ENCODE measurements at regions not wholly inside any gene's neighbourhood (a gene's known extent, or its start where the extent isn't known, plus 50 kb on each side); places are given as distances from the start of the nearest gene placed in this dataset.
"Not testable (repeated sequence)": the region's sequence is repeated elsewhere in the genome, so short reads cannot be mapped to it uniquely, and the experiment has no call there.

DNA sequence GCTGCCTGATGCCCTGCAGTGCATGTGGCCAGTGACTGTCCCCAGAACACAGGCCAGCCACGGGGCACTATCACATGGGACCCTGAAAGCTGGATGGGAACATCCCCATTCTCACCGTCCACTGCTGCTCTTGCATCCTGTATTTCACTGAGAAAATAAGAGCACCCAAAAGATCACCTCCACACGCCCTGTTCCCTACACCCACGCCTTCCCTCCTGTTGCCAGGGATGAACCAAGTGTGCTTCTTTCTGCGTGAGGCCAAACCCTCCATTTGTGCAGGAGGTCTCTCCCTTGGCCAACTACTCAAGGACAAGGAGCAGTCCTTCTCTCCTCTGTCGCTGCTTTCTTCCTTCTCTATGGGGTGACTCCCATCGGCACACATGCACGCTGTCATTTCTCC is 118.3 kb downstream of the LRRC37A3 start:
- not testable (repeated sequence) for H3K4me3 ChIP-seq (ENCODE audit: low read length); H3K27me3 ChIP-seq (ENCODE audit: insufficient read depth, low read length); H3K9me3 ChIP-seq (ENCODE audit: insufficient read depth, low read depth, low read length); H3K9ac ChIP-seq (ENCODE audit: low read depth, low read length); H3K4me1 ChIP-seq (ENCODE audit: insufficient read depth, low read length); H3K27ac ChIP-seq (ENCODE audit: low read length); H3K36me3 ChIP-seq (ENCODE audit: insufficient read depth, low read depth, low read length)

GRCh38 chr17:64800361-64800895 is 118.8 kb downstream of the LRRC37A3 start:
- not testable (repeated sequence) for H3K27ac ChIP-seq (ENCODE audit: low read length); H3K36me3 ChIP-seq (ENCODE audit: insufficient read depth, low read depth, low read length); H3K9ac ChIP-seq (ENCODE audit: low read depth, low read length); H3K4me3 ChIP-seq (ENCODE audit: low read length); H3K9me3 ChIP-seq (ENCODE audit: insufficient read depth, low read depth, low read length); H3K4me1 ChIP-seq (ENCODE audit: insufficient read depth, low read length); H3K27me3 ChIP-seq (ENCODE audit: insufficient read depth, low read length)

DNA sequence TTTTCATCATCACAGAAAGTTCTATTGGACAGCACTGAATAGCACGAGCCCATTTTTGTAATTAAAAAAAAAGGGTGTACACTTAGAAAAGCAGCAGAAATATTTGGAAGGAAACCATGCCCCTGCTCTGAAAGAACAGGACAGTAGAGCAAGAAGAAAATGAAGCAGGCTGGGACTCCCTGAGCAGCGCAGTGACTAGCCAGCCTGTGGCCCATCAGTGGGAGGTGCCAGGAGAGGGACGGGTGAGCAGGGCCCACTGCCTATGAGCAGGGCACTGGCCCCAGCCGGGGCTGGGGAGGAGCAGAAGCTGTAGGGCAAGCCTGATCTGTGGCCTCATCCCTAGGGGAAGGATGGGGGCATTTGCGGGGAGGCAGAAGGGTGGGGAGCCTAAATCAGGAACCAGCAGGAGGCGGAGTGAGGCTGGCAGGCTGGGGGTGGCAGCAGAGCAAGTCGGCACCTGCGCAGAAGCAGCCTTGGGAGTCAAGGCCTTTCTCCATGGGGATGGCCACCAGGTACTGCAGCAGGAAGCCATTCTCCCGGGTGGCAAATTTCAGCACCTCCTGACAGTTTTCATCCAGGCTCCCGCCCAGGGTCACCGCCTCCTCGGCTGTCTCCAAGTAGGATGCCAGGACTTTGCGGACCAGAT is 119.6 kb downstream of the LRRC37A3 start:
- H3K27ac ChIP-seq (ENCODE audit: low read length); H3K4me3 ChIP-seq (ENCODE audit: low read length); H3K27me3 ChIP-seq (ENCODE audit: insufficient read depth, low read length); H3K9me3 ChIP-seq (ENCODE audit: insufficient read depth, low read depth, low read length); H3K4me1 ChIP-seq (ENCODE audit: insufficient read depth, low read length); H3K36me3 ChIP-seq (ENCODE audit: insufficient read depth, low read depth, low read length); H3K9ac ChIP-seq (ENCODE audit: low read depth, low read length): not testable (repeated sequence)

- H3K9ac ChIP-seq (ENCODE audit: low read depth, low read length); H3K4me1 ChIP-seq (ENCODE audit: insufficient read depth, low read length); H3K9me3 ChIP-seq (ENCODE audit: insufficient read depth, low read depth, low read length); H3K36me3 ChIP-seq (ENCODE audit: insufficient read depth, low read depth, low read length); H3K27ac ChIP-seq (ENCODE audit: low read length); H3K27me3 ChIP-seq (ENCODE audit: insufficient read depth, low read length); H3K4me3 ChIP-seq (ENCODE audit: low read length): not testable (repeated sequence)
These were observed 120.3 kb downstream of the LRRC37A3 start for GRCh38 chr17:64798961-64799360.

- not testable (repeated sequence) for H3K27ac ChIP-seq (ENCODE audit: low read length); H3K36me3 ChIP-seq (ENCODE audit: insufficient read depth, low read depth, low read length); H3K4me3 ChIP-seq (ENCODE audit: low read length); H3K9me3 ChIP-seq (ENCODE audit: insufficient read depth, low read depth, low read length); H3K4me1 ChIP-seq (ENCODE audit: insufficient read depth, low read length); H3K27me3 ChIP-seq (ENCODE audit: insufficient read depth, low read length); H3K9ac ChIP-seq (ENCODE audit: low read depth, low read length)
These were observed 120.8 kb downstream of the LRRC37A3 start for GRCh38 chr17:64798489-64798790.

- not testable (repeated sequence) for H3K4me1 ChIP-seq (ENCODE audit: insufficient read depth, low read length); H3K4me3 ChIP-seq (ENCODE audit: low read length); H3K9ac ChIP-seq (ENCODE audit: low read depth, low read length); H3K9me3 ChIP-seq (ENCODE audit: insufficient read depth, low read depth, low read length); H3K36me3 ChIP-seq (ENCODE audit: insufficient read depth, low read depth, low read length); H3K27me3 ChIP-seq (ENCODE audit: insufficient read depth, low read length); H3K27ac ChIP-seq (ENCODE audit: low read length)
These were observed 121.4 kb downstream of the LRRC37A3 start for GRCh38 chr17:64797746-64798488.

GRCh38 chr17:64795342-64795741 is 123.9 kb downstream of the LRRC37A3 start:
- H3K27ac ChIP-seq (ENCODE audit: low read length); H3K4me3 ChIP-seq (ENCODE audit: low read length): not testable (repeated sequence)

DNA sequence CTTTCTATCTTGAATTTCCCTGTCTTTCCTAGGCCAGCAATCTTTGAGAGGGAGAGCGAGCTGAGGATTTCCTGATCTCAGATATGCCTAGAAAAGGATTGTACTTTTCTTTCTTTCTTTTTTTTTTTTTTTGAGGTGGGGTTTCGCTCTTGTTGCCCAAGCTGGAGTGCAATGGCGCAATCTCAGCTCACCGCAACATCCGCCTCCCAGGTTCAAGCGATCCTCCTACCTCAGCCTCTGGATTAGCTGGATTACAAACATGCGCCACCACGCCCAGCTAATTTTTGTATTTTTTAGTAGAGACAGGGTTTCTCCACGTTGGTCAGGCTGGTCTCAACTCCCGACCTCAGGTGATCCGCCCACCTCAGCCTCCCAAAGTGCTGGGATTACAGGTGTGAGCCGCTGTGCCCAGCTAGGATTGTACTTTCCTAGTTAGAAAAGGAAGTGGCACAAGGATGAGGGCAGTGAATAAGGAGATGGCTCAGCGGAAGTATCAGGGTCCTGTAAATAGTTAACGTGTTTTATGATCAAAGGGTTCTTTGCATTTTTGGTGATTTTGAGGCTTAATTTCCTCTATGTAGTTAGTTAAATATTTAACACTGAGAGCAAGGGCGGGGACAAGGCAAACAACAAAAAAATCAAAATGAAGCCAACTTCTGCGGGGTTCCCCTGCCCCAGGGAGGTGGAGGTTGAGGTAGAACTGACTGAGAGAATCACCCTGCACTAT is 124.6 kb downstream of the LRRC37A3 start:
- H3K4me3 ChIP-seq (ENCODE audit: low read length); H3K27ac ChIP-seq (ENCODE audit: low read length); H3K36me3 ChIP-seq (ENCODE audit: insufficient read depth, low read depth, low read length); H3K9me3 ChIP-seq (ENCODE audit: insufficient read depth, low read depth, low read length); H3K27me3 ChIP-seq (ENCODE audit: insufficient read depth, low read length); H3K9ac ChIP-seq (ENCODE audit: low read depth, low read length); H3K4me1 ChIP-seq (ENCODE audit: insufficient read depth, low read length): not testable (repeated sequence)

More at GRCh38 chr17:64795342-64795741, 123.9 kb downstream of the LRRC37A3 start:
- H3K4me1 ChIP-seq (ENCODE audit: insufficient read depth, low read length); H3K9ac ChIP-seq (ENCODE audit: low read depth, low read length); H3K27me3 ChIP-seq (ENCODE audit: insufficient read depth, low read length); H3K9me3 ChIP-seq (ENCODE audit: insufficient read depth, low read depth, low read length); H3K36me3 ChIP-seq (ENCODE audit: insufficient read depth, low read depth, low read length): not testable (repeated sequence)

DNA sequence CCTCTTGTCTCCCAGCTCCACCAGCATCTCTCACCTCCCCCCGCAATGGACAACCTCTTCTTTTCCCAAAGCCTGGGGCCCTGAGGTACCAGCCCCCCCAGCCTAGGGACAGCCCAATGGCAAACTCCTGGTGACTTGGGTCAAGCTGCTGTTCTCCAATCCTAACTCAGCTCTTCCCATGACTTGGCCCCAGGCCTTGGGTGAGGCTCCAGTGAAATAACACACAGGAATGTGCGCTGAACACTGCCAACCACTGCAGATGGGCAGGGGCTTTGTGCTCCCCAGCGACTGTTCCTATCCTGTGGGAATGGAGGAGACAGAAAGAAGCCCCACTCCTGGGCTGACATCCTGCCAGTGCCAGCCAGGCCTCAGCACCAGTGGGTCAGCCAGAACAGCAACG is 125.2 kb downstream of the LRRC37A3 start:
- not testable (repeated sequence) for H3K9ac ChIP-seq (ENCODE audit: low read depth, low read length); H3K9me3 ChIP-seq (ENCODE audit: insufficient read depth, low read depth, low read length); H3K4me1 ChIP-seq (ENCODE audit: insufficient read depth, low read length); H3K36me3 ChIP-seq (ENCODE audit: insufficient read depth, low read depth, low read length); H3K27ac ChIP-seq (ENCODE audit: low read length); H3K4me3 ChIP-seq (ENCODE audit: low read length); H3K27me3 ChIP-seq (ENCODE audit: insufficient read depth, low read length)

DNA sequence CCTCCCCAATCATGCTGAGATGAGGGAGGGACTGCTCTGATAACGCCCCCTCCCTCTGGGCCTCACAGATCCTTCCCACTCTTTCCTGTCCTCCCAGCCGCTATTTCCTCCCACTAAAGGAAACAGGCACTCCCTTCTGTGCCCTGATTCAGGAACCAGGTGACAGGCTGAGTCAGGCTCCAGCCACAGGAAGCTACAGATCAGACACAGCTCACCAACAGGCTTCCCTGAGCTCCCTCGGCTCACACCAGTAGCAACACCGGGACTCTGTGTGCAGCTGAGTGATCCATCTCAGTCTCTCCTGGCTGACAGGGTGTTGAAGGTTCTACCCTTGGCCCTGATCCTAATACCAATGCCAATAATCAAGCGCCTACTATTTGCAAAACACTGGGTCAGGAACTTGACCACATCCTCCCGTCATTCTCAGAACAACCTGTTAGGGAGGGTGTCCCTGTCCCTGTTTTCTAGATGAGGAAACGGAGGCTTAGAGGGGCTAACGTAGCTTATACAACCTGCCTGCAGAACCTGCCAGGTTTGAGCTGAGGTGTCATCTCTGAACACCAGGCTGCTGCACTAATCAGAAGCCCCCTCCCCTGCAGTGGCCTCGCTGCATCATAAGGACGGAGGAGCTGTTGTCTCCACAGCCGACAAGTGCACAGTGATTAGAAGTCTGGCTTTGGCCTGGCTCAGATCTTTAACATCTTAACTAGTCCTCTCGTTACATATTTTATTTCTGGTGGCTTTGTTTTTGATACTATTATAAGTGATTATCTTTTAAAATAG is 126.3 kb downstream of the LRRC37A3 start:
- not testable (repeated sequence) for H3K9me3 ChIP-seq (ENCODE audit: insufficient read depth, low read depth, low read length); H3K4me1 ChIP-seq (ENCODE audit: insufficient read depth, low read length); H3K9ac ChIP-seq (ENCODE audit: low read depth, low read length); H3K27me3 ChIP-seq (ENCODE audit: insufficient read depth, low read length); H3K4me3 ChIP-seq (ENCODE audit: low read length); H3K36me3 ChIP-seq (ENCODE audit: insufficient read depth, low read depth, low read length); H3K27ac ChIP-seq (ENCODE audit: low read length)

DNA sequence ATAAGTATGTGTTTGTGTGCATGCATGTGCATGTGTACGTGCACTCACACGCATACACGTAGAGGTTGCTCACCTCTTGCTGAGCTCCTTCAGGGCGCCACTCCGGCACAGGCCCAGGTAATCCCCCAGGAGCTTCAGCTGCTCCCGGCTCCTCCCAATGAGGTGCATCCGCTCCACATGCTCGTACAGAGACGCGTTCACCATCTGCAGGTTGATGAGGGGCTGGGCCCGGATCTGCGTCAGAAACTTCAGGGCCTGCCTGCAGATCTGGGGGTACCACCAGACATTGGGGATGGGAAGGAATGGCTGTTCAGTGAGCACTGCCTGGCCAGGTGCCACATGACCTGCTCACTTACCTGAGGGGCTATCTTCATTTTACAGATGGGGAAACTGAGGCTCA is 127.0 kb downstream of the LRRC37A3 start:
- H3K27me3 ChIP-seq (ENCODE audit: insufficient read depth, low read length); H3K27ac ChIP-seq (ENCODE audit: low read length); H3K36me3 ChIP-seq (ENCODE audit: insufficient read depth, low read depth, low read length); H3K9me3 ChIP-seq (ENCODE audit: insufficient read depth, low read depth, low read length); H3K9ac ChIP-seq (ENCODE audit: low read depth, low read length); H3K4me1 ChIP-seq (ENCODE audit: insufficient read depth, low read length); H3K4me3 ChIP-seq (ENCODE audit: low read length): not testable (repeated sequence)
